ENCODE measurements at regions not wholly inside any gene's neighbourhood (a gene's known extent, or its start where the extent isn't known, plus 50 kb on each side); places are given as distances from the start of the nearest gene placed in this dataset.

DNA sequence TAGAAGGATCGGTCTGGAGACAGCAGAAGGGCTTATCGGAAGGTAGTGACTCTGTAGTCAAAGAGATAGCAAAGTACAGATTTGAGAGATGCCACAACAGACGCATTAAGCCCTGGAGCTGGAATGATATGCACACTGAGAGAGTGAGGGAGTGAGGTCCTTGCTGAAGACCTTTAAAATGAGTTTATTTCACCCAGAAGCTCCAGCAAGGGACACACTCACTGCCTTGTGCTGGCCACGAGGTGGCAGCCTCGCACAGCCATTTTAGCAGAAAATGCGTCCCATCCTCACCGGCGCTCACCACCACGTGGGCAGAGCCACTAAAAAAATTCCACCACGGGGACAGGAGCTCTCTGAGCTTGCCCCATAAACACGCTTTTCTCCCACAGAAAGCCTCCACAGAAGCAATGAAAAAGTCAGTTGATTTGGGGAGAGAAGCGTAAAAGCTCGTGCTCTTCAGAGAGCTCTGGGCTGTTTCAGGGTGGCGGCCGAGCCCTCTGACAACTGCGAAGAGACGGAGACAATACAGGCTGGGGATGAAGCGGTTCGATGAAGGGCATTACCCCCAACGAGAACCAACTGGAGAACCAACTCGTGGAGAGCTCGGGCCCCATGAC lies 163.0 kb upstream of the KLF14 start:
- peak; percentile 71 for DNase-seq (ENCODE audit: low read depth)

DNA sequence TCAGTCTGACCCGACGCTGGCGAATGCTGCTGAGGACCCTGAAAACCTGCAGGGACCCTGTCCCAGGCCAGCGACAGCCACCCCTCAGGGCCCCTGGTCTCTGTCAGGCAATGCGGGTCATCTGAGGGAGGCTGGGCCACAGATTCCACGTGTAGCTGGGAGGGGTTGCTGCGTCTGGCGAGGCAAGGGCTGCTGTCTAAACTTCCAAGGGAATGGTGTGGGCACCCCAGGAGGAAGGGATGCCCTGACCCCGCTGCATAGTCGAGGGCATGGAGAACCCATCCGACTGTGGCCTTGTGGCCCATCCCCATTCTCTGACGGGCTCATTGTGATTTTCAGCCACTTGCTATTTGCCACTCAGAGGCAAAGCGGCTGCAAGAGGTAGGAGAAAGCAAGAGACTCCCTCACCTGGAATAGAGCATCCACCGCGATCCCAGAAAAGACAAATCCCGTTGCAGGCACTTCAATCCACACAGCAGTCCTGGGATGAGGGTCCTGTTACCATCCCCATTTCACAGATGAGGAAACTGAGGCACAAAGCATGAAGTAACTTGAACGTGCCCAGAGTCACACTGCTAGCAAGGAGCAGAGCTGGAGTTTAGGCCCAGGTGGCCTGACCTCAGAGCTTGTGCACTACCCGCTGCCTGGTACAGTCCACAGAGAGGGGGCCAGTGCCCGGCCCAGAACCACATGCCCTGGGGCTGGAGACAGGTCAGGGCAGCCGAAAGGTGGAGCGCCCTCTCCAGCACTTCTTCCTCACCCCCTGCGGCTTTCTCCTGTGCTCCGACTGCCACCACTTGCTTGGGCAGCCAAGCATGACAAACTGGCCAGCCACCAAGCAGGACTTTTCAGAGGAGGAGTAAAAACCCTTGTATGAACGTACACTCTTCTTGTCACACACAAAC lies 163.8 kb upstream of the KLF14 start:
- peak; percentile 87 for DNase-seq (ENCODE audit: low read depth)

DNA sequence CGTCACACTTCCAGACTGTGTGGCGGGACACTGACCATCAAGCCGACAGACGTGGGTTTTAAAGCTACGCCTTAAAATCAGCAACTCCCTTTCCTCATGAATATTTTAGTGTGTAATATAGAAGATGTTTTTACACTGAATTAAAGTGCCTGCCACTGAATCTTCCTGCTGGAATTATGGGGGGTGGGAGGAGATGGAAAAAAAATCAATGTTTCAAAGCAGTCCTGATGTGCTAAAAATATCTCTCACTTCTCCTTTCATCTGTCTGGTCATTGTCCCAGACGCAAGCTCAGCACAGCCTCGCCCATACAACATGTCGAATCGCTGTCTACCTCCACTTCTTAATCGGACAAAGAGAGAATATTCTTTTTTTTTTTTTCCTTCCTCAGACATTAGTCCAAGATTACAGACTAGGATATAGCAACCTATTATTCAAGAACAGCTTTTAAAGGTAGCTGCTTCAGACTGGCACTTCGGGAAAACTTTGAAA lies 165.1 kb upstream of the KLF14 start:
- no peak for DNase-seq (ENCODE audit: low read depth)

DNA sequence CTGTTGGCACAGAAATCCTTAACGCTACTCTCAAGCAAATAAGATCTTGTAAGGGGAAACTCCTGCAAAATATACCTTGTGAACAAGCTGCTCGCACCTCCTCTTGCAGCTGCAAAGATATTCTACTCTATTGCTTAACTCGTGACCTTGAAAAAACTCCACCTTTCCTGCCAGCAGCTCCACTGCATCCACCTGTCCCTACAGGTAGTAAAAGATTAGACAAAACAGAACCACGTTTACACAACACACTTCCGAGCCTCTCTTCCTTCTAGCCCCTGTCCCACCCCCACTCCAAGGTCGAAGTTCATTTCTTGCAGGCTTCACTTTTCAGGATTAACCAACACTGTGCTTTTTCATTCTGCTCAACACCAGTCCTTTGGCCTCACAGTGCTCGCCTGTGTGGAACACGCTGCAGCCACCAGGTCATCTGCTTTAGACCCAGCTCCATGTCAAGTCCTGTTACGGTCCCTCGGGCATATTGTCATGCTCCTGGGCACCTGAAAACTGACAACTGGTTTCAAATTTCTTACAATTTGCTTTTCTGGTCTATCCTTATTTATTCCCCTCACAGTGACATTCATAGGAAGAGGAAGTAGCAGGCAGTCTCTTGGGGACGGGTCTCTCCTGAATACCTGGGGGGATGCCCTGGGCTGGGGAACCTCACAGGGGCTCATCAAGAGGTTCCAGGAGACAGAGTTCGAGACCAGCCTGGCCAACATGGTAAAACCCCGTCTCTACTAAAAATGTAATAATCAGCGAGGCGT lies 165.8 kb upstream of the KLF14 start:
- DNase-seq (ENCODE audit: low read depth): no peak

DNA sequence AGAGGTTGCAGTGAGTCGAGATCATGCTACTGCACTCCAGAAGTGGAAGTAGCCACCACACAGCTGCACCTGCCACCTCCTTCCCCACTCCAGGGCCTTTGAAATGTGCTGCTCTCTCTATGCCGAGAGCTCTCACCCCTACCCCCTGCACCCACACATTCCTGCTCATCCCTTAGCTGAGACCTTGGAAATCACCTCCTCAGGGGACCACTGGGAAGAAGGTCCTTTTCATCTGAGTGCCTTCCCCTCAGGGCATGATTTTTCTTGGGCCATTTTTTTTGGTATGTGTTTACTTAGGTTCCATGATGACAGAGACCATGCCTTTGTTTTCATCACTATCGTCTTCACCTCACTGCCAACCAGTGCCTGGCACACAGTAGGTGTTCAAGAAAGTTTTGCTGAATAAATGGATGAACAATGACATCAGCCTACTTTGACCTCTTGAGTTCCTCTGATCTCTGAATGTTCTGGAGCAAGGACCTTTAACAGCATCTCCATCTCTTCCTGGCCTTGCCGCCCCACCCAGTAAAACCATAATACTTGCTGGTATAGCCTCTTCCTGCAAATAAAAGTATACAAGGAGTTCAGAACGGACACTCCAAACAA lies 166.6 kb upstream of the KLF14 start:
- DNase-seq (ENCODE audit: low read depth): no peak

DNA sequence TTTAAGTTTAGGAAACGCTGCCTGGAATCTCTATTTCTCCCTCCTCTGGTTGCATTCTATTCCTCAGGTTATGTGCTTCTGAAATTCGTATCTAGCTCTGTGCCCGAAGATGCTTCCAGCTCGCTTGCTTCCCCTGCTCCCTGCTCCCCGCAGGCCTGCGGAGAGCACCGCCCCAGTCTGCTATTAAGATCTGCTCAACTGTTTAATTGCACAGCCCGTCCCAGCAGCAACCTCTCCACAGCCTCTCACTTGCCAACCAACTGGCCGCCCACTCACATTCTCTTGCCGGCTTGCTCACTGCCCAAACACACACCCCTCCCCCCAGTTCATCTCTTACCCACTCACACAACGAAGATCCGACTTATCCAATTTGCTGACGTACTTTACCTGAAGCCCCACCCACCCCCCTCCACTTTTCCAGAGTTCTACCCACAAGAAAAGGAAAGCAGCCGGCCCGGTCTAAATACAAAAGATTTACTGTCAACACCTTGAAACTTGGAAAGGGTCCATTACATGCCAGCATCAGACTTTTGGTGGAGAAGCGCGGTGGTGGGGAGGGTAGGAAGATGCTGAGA lies 167.3 kb upstream of the KLF14 start:
- DNase-seq (ENCODE audit: low read depth): peak; percentile 98

DNA sequence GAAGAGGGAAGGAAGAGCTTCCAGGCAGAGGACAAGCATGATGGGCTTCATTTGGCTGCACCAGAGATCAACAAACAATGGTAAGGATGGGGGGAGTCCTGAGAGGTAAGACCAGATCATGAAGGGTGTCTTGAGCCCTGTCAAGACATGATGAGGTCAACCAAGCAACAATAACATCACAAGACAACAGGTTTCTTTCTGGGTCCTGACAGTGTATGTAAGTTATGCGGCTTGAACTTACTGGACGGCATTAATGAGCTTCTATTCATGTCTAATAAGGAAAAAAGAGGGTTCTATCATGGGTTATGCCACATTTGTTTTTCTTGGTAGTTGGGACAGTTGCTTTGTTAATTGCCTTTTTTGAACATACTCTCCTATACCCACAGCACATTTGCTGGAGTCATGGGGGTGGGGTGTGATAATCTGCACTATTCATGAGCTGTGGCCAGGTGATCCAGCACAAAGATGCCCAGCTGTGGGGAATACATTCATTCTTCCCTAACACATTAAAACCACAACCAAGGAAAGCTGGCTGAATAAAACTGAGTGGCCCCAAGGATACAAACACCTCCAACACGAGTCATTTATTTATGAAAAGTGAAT lies 168.8 kb upstream of the KLF14 start:
- DNase-seq (ENCODE audit: low read depth): no peak

DNA sequence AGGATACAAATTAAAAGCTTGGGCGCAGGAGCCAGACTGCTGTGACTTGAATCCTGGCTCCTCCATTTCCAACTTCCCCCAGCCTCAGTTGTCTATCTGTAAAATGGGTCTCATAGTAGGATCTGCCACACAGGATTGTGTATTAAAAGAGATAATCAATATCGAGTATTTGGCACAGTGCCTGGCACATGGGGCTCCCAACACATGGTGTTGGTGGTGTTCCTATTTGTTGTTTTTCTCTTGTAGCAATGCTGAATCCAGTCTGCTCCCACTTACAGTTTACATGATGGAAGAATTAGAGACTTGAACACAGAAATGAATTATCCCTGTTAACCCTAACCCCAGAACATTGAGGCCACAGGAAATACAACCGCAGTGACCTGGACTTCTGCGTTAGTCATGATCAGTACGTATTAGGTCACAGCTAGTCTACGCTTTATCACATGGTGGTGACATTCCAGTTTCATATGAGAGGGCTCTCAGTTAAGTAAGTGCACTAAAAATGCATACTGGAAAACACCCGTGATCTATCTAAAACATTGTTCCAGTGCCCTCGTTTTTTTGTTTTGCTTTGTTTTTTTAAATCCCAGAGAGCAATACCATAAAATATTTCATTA lies 169.5 kb upstream of the KLF14 start:
- DNase-seq (ENCODE audit: low read depth): peak; percentile 98

DNA sequence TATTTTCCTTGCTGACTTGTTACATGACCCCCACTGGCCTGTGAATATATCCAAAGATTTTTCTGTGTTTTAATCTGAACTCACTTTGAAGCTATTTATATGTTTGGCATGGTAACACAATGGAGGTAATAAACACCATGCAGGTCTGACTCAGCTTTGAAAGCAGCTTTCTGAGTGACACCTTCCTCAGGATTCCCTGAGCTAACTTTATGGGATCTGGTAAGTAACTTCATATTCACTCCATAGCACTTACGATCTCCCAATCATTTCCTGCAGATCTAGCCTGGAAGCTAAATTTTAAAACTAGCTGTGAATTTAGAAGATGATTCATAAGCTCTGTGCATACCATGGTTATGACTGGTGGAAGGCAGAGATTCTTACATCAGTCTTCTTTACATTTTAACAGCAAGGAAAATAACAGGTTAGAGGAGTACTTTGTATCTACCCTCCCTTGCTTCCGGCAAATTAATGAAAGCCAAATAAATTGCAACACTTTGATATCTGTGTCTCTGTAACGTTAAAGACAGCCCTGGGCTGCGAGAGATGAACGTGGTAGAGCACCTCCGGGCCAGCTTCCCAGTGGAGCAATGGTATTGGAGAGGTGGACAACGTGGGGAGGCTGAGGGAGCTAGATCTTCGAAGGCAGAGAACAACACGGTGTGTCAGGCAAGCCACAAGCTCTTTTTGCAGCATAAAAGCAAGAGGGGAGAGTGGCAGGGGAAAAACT lies 170.2 kb upstream of the KLF14 start:
- peak; percentile 99 for DNase-seq (ENCODE audit: low read depth)

DNA sequence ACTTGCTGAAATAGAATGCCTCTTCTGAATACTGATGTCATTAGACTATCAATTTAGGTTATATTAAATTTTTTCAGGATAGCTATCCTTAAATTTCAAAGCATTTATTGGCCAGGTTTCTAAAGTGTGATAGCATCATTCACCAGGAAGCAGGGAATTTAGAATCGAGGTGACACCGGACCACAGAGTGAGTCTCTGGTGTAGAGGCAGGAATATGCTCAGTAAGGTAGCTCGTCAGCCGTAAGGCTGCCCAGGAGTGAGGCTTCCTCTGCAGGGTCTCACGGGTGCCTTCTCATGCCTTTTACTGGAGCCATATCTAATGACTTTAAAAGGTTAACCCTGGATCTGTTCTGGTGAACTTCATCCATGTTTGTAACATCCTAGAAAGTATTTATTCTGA lies 170.8 kb upstream of the KLF14 start:
- DNase-seq (ENCODE audit: low read depth): no peak

DNA sequence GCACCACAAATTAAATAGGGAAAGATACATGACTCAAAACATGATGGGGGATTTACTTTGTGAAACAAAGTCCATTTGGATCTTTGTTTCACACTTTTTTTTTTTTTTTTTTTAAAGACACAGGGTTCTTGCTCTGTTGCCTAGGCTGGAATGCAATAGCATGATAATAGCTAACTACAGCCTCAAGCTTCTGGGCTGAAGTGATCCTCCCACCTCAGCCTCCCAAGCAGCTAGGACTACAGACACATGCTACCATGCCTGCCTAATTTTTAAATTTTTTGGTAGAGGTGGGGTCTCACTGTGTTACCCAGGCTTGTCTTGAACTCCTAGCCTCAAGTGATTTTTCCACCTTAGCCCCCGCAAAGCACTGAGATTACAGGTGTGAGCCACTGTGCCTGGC lies 172.6 kb upstream of the KLF14 start:
- DNase-seq (ENCODE audit: low read depth): no peak

DNA sequence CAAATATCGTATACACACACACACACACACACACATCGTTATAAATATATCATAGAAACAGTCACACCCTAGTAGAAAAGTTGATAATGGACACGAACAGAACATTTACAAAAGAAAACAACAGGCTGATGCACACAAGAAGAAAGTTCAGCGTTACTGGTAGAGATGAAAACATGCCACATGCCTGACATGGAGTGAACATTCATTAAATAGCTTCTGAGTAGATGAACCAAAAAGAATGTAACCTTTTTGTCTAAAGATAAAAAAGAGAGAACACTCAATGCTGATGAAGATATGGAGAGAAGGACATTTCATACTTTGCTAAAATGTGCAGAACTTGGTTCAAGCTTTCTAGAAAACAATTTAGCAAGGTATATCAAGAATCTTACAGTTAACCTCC lies 173.4 kb upstream of the KLF14 start:
- no peak for DNase-seq (ENCODE audit: low read depth)

DNA sequence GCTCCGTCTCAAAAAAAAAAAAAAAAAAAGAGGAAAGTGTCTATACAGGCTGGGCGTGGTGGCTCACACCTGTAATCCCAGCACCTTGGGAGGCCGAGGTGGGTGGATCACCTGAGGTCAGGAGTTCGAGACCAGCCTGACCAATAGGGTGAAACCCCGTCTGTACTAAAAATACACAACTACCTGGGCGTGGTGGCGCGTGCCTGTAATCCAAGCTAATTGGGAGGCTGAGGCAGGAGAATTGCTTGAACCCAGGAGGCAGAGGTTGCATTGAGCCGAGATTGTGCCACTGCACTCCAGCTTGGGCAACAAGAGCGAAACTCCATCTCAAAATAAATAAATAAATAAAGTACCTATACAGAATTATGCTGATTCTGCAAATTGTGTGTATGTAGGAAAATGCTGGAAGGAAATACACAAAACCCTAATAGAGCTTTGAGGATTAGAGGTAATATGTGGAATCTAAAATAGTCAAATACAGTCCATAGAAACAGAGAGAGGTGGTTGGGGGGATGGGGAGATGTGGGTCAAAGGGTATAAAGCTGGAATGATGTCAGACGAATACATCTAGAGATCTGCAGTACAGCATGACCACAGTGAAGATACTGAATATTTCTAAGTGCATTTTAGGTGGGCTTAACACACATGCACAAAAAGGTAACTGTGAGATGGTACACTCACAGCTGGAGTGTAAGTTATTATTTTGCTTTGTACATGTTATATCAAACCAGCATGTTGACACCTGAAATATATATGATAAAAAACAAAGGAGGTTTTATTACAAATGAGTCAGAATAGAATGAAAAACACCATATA lies 174.5 kb upstream of the KLF14 start:
- DNase-seq (ENCODE audit: low read depth): no peak

DNA sequence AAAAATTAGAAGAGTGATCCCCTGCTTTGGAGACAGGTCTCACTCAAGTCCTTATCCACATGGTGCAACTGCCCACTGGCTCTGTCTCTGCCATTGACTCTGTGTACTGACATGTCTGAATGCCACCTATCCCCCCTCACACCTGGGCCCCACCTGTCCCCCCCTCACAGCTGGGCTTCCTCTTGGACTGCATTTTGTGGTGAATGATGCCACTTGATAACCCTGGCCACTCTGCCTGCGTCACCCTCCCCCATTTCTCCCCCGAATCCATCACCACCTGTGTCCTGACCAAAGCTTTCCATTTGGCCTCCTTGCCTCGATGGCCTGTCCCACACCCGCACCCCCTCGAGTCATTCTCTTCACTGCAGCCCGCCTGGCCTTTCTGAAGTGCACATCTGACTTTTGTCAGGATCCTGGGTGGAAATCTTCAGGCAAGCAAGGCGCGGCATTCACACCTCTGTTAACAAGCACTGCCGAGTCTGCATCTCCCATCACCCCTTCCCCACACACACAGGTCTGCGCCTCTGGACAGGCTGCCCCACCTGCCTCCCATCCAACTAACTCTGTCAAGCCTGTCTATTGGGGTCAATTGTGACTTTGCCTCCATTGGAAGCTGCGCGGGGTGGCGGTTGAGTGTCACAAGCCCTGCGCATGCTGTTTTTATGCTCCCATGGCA lies 175.3 kb upstream of the KLF14 start:
- DNase-seq (ENCODE audit: low read depth): no peak

DNA sequence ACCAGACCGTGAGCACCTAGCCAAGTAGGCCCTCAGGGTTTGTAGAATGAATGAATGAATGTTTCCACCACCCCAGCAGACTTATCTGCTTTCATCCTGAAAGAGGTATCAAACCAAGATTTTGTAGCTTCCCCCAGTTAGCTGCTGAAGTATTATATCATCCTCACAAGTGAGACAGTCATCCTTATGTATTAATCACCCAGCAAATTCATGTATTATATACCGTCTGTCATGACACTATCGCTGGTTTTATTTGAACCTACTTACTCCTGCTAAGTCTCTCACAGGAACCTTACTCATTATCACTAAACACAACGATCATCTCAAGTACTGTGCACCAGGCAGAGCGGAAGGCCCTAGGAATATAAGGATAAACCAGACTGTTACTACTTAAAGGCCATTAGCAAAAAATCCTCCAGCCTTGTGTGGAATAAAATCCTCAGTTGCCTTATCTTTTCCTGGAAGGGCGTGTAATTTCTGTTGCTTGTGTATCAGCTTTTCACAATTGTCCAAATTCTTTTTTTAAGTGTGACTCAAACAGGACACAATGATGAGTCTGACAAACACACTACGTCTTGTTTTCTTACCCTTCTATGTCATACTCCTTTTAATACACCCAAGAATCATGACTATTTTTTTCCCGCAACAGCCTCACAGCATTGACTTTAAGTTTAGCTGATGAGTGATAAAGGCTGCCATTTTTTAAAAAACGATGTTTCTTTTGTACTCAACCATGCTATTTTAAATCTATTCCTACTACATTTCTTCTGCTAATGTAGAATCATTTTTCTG lies 176.1 kb upstream of the KLF14 start:
- no peak for DNase-seq (ENCODE audit: low read depth)

DNA sequence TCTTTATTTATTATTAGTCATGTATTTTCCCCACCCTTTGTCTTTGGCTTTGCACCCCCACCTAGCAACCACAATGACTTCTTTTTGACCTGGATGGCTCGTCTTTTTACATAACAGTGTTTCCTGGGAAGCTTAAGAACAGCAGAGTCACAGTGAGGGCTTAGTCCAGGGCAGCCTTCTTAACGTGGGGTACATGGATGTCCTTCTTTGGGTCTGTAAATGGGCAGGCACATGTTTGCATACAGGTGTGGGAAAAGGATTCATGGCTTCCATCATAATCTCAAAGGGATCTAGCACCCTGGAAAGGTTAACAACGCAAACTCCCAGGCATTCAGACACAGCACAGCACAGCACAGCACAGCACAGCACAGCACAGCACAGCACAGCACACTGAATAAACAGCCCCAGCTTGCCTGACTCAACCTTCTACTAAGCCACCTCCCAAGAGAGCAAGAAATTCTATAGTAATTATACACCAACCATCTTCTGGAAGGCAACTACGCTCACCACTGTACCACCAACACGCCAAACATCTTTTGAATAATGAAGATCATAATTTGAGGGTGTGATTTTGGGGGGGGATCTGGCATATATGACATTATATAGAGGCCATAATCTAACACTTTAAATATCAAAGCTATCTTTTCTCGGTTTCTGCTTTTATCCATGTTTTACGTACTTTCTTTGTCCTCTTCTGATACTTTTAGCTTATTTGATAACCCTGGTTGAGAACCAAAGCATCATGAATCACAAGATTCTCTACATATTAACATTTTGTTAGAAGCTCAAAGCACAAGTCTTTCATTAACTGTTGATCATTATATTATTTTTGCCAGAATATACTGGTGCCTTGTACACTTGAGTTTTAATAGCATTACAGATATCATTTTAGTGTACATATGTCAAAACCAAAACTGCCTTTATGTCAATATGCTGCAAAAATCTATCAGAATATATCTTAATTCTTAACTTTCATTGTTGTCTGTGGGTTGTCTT lies 177.2 kb upstream of the KLF14 start:
- peak; percentile 64 for DNase-seq (ENCODE audit: low read depth)
